ENCODE measurements at regions not wholly inside any gene's neighbourhood (a gene's known extent, or its start where the extent isn't known, plus 50 kb on each side); places are given as distances from the start of the nearest gene placed in this dataset.
"Not testable (repeated sequence)": the region's sequence is repeated elsewhere in the genome, so short reads cannot be mapped to it uniquely, and the experiment has no call there.

- no peak for ATAC-seq
Measured at GRCh38 chr4:138420471-138420870, 178.3 kb upstream of the SLC7A11 start.

GRCh38 chr4:138414202-138414601 is 172.1 kb upstream of the SLC7A11 start:
- no peak for ATAC-seq

GRCh38 chr4:138413273-138413672 is 171.1 kb upstream of the SLC7A11 start:
- ATAC-seq = no peak

- no peak for ATAC-seq
Measured at GRCh38 chr4:138412847-138413246, 170.7 kb upstream of the SLC7A11 start.

GRCh38 chr4:138410266-138410665 is 168.1 kb upstream of the SLC7A11 start:
- ATAC-seq = no peak

GRCh38 chr4:138409670-138410069 is 167.5 kb upstream of the SLC7A11 start:
- no peak for ATAC-seq

GRCh38 chr4:138408758-138409157 is 166.6 kb upstream of the SLC7A11 start:
- ATAC-seq = no peak

GRCh38 chr4:138407329-138407728 is 165.2 kb upstream of the SLC7A11 start:
- ATAC-seq = no peak

- no peak for ATAC-seq
Measured at GRCh38 chr4:138406876-138407275, 164.7 kb upstream of the SLC7A11 start.

- ATAC-seq = no peak
Measured at GRCh38 chr4:138405934-138406567, 163.9 kb upstream of the SLC7A11 start.

GRCh38 chr4:138405466-138405891 is 163.3 kb upstream of the SLC7A11 start:
- no peak for ATAC-seq

- ATAC-seq = no peak
Measured at GRCh38 chr4:138404801-138405200, 162.7 kb upstream of the SLC7A11 start.

- ATAC-seq = no peak
Measured at GRCh38 chr4:138404251-138404650, 162.1 kb upstream of the SLC7A11 start.

GRCh38 chr4:138401334-138401733 is 159.2 kb upstream of the SLC7A11 start:
- no peak for ATAC-seq

- no peak for ATAC-seq
Measured at GRCh38 chr4:138400543-138400942, 158.4 kb upstream of the SLC7A11 start.

- ATAC-seq = no peak
Measured at GRCh38 chr4:138400066-138400465, 157.9 kb upstream of the SLC7A11 start.

- no peak for ATAC-seq
Measured at GRCh38 chr4:138399081-138399480, 156.9 kb upstream of the SLC7A11 start.

GRCh38 chr4:138398322-138398721 is 156.2 kb upstream of the SLC7A11 start:
- ATAC-seq = no peak

GRCh38 chr4:138393886-138394610 is 151.9 kb upstream of the SLC7A11 start:
- ATAC-seq = no peak

- ATAC-seq = no peak
Measured at GRCh38 chr4:138392751-138393308, 150.7 kb upstream of the SLC7A11 start.

GRCh38 chr4:138389976-138390685 is 148.0 kb upstream of the SLC7A11 start:
- no peak for ATAC-seq

- no peak for ATAC-seq
Measured at GRCh38 chr4:138374947-138375346, 132.8 kb upstream of the SLC7A11 start.

GRCh38 chr4:138367942-138368341 is 125.8 kb upstream of the SLC7A11 start:
- ATAC-seq = no peak

- ATAC-seq = not testable (repeated sequence)
Measured at GRCh38 chr4:138352446-138352845, 110.3 kb upstream of the SLC7A11 start.

Data from activated CD4-positive, CD25-positive, alpha-beta regulatory T cell treated with anti-CD3 and anti-CD28 coated beads, Interleukin-2, amount 50 U/mL, for 24 hours (primary cell).